ENCODE measurements at regions not wholly inside any gene's neighbourhood (a gene's known extent, or its start where the extent isn't known, plus 50 kb on each side); places are given as distances from the start of the nearest gene placed in this dataset.
"Not testable (repeated sequence)": the region's sequence is repeated elsewhere in the genome, so short reads cannot be mapped to it uniquely, and the experiment has no call there.

DNA sequence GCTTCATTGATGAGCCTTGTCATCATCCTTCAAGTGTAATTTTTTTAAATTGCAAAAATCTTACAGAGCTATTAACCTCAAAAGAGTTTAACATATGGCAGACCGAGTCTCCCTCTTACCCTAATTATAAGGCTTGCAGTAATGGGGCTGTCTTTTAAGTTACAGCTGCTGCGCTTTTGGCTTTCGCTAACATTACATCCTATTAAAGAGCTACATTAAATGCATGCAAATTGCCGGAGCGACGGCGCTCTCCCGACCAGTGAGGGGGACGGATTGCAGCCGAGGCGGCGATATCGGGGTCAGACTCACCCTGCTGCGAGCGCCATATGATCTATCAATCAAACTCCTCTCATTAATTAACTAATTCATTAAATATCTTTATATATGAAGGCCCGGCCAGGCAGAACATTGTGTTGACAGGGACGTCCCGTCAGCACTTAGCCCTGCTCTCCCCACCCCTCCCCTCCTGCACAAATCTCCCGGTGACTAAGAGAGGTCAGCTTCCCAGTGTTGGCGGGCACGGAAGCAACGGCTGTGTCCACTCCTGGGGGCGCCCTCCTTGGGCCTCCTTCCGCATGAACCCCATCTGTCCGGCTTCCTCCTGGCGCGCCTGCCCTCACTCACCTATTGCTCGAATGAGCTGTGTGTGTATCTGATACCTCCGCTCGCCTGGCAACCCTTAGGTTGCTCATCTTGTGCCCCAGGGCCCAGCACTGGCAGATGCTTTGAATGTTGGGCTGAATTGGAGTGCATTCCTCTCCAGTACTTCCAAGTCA is 156.0 kb upstream of the CADM1 start:
- DNase-seq: no peak

DNA sequence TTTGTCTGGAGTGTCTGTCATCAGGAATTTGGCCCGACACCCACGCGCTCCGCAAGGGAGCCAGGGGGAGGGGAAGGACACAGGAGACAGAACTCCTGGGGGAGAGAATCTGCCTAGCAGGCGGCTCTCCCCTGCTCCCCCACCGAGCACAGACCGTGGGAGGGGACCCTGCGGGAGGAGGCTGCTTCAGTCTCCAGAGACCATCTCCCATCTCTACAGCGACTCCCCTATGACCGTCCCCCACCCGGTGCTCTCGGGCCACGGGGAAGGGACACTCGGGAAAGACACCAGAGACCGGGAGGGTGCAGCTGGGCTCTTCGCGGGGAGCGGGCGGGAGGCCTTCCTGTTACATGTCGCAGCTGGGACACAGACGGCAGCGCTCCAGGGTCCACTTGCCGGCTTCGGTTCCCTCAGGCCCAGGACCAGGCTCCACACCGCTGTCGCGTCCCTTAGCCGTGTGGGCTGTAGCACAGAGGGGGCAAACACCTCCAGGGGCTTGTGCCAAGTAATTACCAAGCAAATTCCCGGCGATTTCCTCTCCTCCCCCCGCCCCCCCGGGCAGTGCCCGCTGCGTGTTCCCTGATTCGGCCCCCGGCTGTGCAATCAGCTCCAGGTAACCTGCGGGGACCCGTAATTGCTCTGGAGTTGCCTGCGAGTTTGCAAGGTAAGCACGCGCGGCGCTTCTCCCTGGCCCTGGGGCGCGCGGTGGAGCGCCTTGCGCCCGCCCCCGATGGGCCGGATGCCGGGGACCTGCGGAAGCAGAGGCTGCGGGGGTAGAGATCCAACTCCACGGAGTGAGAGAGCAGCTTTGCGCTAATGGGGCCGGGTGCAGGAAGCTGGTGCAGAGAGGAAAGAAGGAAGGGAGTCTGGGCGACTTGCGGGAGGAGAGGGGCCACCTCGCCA is 155.1 kb upstream of the CADM1 start:
- no peak for DNase-seq

- DNase-seq: no peak
These were observed 153.4 kb upstream of the CADM1 start for GRCh38 chr11:115657586-115657985.

DNA sequence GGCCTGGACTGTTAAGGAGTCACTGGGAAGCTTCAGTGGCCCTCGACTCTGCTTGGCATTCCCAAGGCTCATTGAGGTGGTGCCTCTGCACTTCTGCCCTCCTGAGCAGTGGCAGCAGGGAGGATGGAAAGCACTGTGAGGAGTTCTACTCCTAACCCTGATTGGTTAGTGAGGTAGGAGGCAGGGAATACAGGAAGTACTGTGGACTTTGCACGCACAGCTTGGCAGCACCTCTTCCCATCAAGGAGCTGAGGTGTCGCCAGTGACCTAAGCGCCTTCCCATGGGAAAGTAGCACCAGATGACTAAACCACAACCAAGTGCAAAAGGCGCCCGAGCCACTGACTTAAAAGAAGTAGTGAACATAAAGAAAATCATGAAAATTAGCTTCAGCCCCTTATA is 152.5 kb upstream of the CADM1 start:
- DNase-seq: no peak

- DNase-seq: no peak
These were observed 151.8 kb upstream of the CADM1 start for GRCh38 chr11:115656041-115656440.

GRCh38 chr11:115654792-115655191 is 150.6 kb upstream of the CADM1 start:
- DNase-seq: no peak

- DNase-seq: no peak
These were observed 149.7 kb upstream of the CADM1 start for GRCh38 chr11:115653926-115654325.

GRCh38 chr11:115653076-115653475 is 148.9 kb upstream of the CADM1 start:
- DNase-seq: no peak

DNA sequence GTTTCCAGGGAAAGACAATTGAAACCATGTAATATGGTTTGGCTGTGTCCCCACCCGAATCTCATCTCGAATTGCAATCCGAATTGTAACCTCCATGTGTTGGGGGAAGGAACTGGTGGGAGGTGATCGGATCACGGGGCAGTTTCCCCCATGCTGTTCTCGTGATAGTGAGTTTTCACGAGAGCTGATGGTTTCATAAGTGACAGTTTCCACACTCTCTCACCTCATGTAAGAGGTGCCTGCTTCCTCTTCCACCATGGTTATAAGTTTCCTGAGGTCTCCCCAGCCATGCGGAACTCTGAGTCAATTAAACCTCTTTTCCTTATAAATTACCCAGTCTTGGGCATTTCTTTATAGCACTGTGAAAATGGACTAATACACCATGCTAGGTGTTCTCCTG is 148.3 kb upstream of the CADM1 start:
- DNase-seq: no peak

GRCh38 chr11:115652094-115652493 is 147.9 kb upstream of the CADM1 start:
- no peak for DNase-seq

DNA sequence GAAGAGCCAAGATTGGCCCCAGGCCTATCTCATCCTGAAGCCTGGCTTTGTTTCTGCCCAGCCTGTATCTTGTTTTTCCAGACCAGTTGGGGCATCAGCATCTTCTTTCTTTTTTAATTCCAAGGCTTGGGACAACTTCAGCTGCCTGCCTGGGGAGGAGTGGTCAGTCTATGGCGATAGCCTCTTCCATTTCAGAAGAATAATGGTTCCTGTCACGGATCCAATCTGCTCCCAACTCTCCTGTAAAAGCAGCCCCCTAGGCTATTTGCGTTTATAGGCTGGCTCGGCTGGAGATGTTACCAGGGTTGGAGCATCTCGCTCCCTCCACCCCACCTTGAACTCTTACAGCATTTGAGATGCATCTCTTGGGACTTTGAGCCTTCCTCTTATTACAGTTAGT is 145.2 kb upstream of the CADM1 start:
- no peak for DNase-seq

GRCh38 chr11:115645631-115646317 is 141.6 kb upstream of the CADM1 start:
- no peak for DNase-seq

DNA sequence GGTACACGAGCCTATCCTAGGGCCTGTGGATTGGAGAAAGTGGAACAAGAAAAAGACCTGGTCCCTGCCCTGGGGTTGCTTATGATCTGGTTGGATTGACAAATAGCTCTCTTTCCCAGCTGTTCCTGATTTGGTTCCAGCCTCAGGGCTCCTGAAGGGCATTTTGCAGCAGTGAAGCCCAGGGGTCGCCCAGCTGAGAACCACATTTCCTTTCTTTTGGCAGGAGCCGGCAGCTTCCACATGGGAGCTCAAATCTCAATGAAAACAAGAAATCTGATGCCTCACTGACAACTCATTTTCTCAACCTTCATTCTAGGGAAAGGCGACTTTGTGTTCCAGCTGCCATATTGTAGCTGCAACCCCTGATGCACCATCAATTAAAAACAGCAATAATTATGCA is 140.6 kb upstream of the CADM1 start:
- no peak for DNase-seq

DNA sequence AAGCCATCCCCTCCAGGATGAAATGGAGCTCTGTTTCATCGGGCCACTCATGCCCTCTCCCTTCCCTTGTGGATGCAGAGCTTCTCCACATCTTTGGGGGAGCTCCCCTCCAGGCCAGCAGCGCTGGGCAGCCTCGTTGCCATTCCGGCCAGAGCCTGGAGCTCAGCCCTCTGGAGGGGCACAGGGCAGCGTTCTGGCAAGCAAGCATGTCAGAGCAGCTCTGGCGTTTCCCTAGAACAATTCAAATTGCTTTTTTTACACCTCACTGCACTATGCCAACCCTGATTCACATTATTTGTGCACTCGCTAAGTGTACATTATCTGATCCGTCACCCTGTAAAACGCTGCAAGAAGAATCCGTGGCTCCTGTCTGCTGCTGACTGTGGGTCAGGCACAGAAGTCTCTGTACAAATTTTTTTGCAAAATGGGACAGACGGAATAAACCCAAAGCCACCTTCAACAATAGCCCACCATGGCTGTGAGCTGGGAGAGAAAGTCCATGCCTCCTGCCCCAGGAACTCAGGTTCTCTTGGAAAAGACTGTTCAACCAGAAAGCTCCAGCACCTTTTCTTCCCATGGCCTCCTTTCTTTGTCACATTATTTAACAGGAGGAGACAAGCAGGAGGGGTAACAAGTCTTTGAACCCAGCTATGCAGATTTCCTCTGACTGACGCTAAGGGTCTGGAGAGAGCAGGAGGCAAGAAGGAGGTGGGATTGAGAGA is 139.5 kb upstream of the CADM1 start:
- no peak for DNase-seq

GRCh38 chr11:115642660-115643059 is 138.4 kb upstream of the CADM1 start:
- DNase-seq: no peak

- no peak for DNase-seq
These were observed 133.5 kb upstream of the CADM1 start for GRCh38 chr11:115637599-115638241.

GRCh38 chr11:115636753-115637527 is 132.7 kb upstream of the CADM1 start:
- DNase-seq: no peak

DNA sequence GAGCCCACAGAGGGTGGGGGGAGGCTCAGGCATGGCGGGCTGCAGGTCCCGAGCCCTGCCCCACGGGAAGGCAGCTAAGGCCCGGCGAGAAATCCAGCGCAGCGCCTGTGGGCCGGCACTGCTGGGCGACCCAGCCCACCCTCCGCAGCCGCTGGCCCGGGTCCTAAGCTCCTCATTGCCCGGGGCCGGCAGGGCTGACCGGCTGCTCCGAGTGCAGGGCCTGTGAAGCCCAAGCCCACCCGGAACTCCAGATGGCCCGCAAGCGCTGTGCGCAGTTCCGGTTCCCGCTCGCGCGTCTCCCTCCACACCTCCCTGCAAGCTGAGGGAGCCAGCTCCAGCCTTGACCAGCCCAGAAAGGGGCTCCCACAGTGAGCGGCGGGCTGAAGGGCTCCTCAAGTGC is 129.8 kb upstream of the CADM1 start:
- not testable (repeated sequence) for DNase-seq

- no peak for DNase-seq
These were observed 127.8 kb upstream of the CADM1 start for GRCh38 chr11:115632061-115632460.

GRCh38 chr11:115631609-115632008 is 127.4 kb upstream of the CADM1 start:
- DNase-seq: no peak

GRCh38 chr11:115630214-115630613 is 126.0 kb upstream of the CADM1 start:
- no peak for DNase-seq

All from HCEC 1CT (cell line).